ENCODE measurements at regions not wholly inside any gene's neighbourhood (a gene's known extent, or its start where the extent isn't known, plus 50 kb on each side); places are given as distances from the start of the nearest gene placed in this dataset.

- in situ Hi-C loops (cut with MboI): no loop called here
- H3K9ac ChIP-seq: no peak overlapping the region
- no peak for TF ChIP-seq EZH2 (IDR thresholded peaks at IDR 0.05; ENCODE audit: insufficient read depth, poor library complexity, severe bottlenecking)
- no peak for TF ChIP-seq EZH2phosphoT487 (IDR thresholded peaks at IDR 0.05; ENCODE audit: insufficient read depth, low read depth)
- no peaks in the 10 kb centered on the region for H3K27me3 ChIP-seq (replicated peaks; ENCODE audit: insufficient read depth)
- H3K36me3 ChIP-seq (ENCODE audit: low read depth): no peaks in the 10 kb centered on the region
- no peak overlapping the region for H3K27ac ChIP-seq
- no peak overlapping the region for H2AFZ ChIP-seq
- no peak for DNase-seq
- WGBS, 2 experiments (ENCODE audit: low coverage in 1 of 2, low lambda C conversion rate in 2 of 2, missing lambda C conversion rate in 2 of 2): 62 to 71% methylated on average over 3 of the region's 3 CpGs
- no peaks in the 10 kb centered on the region for H3F3A ChIP-seq (ENCODE audit: insufficient read depth)
- H3K79me2 ChIP-seq (ENCODE audit: insufficient read depth): no peaks in the 10 kb centered on the region
- H3K9me3 ChIP-seq (ENCODE audit: low read depth): no peaks in the 10 kb centered on the region
- H3K4me1 ChIP-seq (ENCODE audit: insufficient read depth): no peaks in the 10 kb centered on the region
- H3K9me2 ChIP-seq (ENCODE audit: insufficient read depth): no peaks in the 10 kb centered on the region
- H3K4me3 ChIP-seq: no peak overlapping the region
- no peak overlapping the region for H3K4me2 ChIP-seq (ENCODE audit: unreplicated experiment)
- no peaks in the 10 kb centered on the region for H4K20me1 ChIP-seq (ENCODE audit: insufficient read depth)
These were observed 69.4 kb downstream of the PABPC4L start for GRCh38 chr4:134132086-134132783.

- no peaks in the 10 kb centered on the region for H3K9me3 ChIP-seq (ENCODE audit: low read depth)
- no peak overlapping the region for H3K27ac ChIP-seq
- in situ Hi-C loops (cut with MboI): no loop called here
- H3K36me3 ChIP-seq (ENCODE audit: low read depth): no peaks in the 10 kb centered on the region
- WGBS, 2 experiments (ENCODE audit: low coverage in 1 of 2, low lambda C conversion rate in 2 of 2, missing lambda C conversion rate in 2 of 2): 47 to 48% methylated on average over 5 of the region's 5 CpGs
- H2AFZ ChIP-seq: no peak overlapping the region
- no peaks in the 10 kb centered on the region for H3K4me1 ChIP-seq (ENCODE audit: insufficient read depth)
- no peaks in the 10 kb centered on the region for H4K20me1 ChIP-seq (ENCODE audit: insufficient read depth)
- H3K27me3 ChIP-seq (replicated peaks; ENCODE audit: insufficient read depth): no peaks in the 10 kb centered on the region
- no peaks in the 10 kb centered on the region for H3K9me2 ChIP-seq (ENCODE audit: insufficient read depth)
- no peak overlapping the region for H3K4me2 ChIP-seq (ENCODE audit: unreplicated experiment)
- TF ChIP-seq EZH2phosphoT487 (IDR thresholded peaks at IDR 0.05; ENCODE audit: insufficient read depth, low read depth) (no peak), EZH2 (IDR thresholded peaks at IDR 0.05; ENCODE audit: insufficient read depth, poor library complexity, severe bottlenecking) (no peak)
- H3K9ac ChIP-seq: no peak overlapping the region
- H3K79me2 ChIP-seq (ENCODE audit: insufficient read depth): no peaks in the 10 kb centered on the region
- no peaks in the 10 kb centered on the region for H3F3A ChIP-seq (ENCODE audit: insufficient read depth)
- no peak overlapping the region for H3K4me3 ChIP-seq
- no peak for DNase-seq
These were observed 74.6 kb downstream of the PABPC4L start for GRCh38 chr4:134126955-134127354.

- in situ Hi-C loops (cut with MboI): no loop called here
- Histone ChIP-seq H3K9me3 (ENCODE audit: low read depth) (no peaks in the 10 kb centered on the region), H3K27ac (no peak overlapping the region), H3K9me2 (ENCODE audit: insufficient read depth) (no peaks in the 10 kb centered on the region), H3K4me2 (ENCODE audit: unreplicated experiment) (no peak overlapping the region), H3K79me2 (ENCODE audit: insufficient read depth) (no peaks in the 10 kb centered on the region), H3K4me1 (ENCODE audit: insufficient read depth) (no peaks in the 10 kb centered on the region), H3K4me3 (no peak overlapping the region), H3K36me3 (ENCODE audit: low read depth) (no peaks in the 10 kb centered on the region), H3K9ac (no peak overlapping the region), H3K27me3 (replicated peaks; ENCODE audit: insufficient read depth) (no peaks in the 10 kb centered on the region), H4K20me1 (ENCODE audit: insufficient read depth) (no peaks in the 10 kb centered on the region), H3F3A (ENCODE audit: insufficient read depth) (no peaks in the 10 kb centered on the region), H2AFZ (no peak overlapping the region)
- no peak for DNase-seq
- TF ChIP-seq EZH2 (IDR thresholded peaks at IDR 0.05; ENCODE audit: insufficient read depth, poor library complexity, severe bottlenecking) (no peak), EZH2phosphoT487 (IDR thresholded peaks at IDR 0.05; ENCODE audit: insufficient read depth, low read depth) (no peak)
- 0 to 4% methylated on average over 1 of the region's 1 CpG for WGBS, 2 experiments (ENCODE audit: low coverage in 1 of 2, low lambda C conversion rate in 2 of 2, missing lambda C conversion rate in 2 of 2)
These were observed 75.5 kb downstream of the PABPC4L start for GRCh38 chr4:134126000-134126560.

GRCh38 chr4:134122903-134123302, 78.7 kb downstream of the PABPC4L start:
- Histone ChIP-seq H3K4me2 (ENCODE audit: unreplicated experiment) (no peak overlapping the region), H3K27ac (no peak overlapping the region), H3K79me2 (ENCODE audit: insufficient read depth) (no peaks in the 10 kb centered on the region), H3K36me3 (ENCODE audit: low read depth) (no peaks in the 10 kb centered on the region), H3K9me2 (ENCODE audit: insufficient read depth) (no peaks in the 10 kb centered on the region), H3K9me3 (ENCODE audit: low read depth) (no peaks in the 10 kb centered on the region), H3K4me3 (no peak overlapping the region), H3K9ac (no peak overlapping the region), H3K27me3 (replicated peaks; ENCODE audit: insufficient read depth) (no peaks in the 10 kb centered on the region), H2AFZ (no peak overlapping the region), H4K20me1 (ENCODE audit: insufficient read depth) (no peaks in the 10 kb centered on the region), H3F3A (ENCODE audit: insufficient read depth) (no peaks in the 10 kb centered on the region), H3K4me1 (ENCODE audit: insufficient read depth) (no peaks in the 10 kb centered on the region)
- TF ChIP-seq EZH2phosphoT487 (IDR thresholded peaks at IDR 0.05; ENCODE audit: insufficient read depth, low read depth): no peak
- TF ChIP-seq EZH2 (IDR thresholded peaks at IDR 0.05; ENCODE audit: insufficient read depth, poor library complexity, severe bottlenecking): no peak
- in situ Hi-C loops (cut with MboI): no loop called here
- DNase-seq: no peak
- 17 to 31% methylated on average over 1 of the region's 1 CpG for WGBS, 2 experiments (ENCODE audit: low coverage in 1 of 2, low lambda C conversion rate in 2 of 2, missing lambda C conversion rate in 2 of 2)

Data from GM23248 (cell line).